Hepatocyte (in vitro differentiated cells): ENCODE measurements at regions not wholly inside any gene's neighbourhood (a gene's known extent, or its start where the extent isn't known, plus 50 kb on each side); places are given as distances from the start of the nearest gene placed in this dataset.

Experiments
- DNase-seq: peaks from one replicate; pipeline ENCODE4 v3.0.0-alpha.2; 2016; ENCODE audit warnings: low spot score
- H2AFZ ChIP-seq: fragments of 200-600 bp; sonication (generic); 2 replicates; pipeline ENCODE4 v1.6.0; 2016; ENCODE audit warnings: antibody characterized with exemption, mild to moderate bottlenecking
- H3K27ac ChIP-seq: fragments of 200-600 bp; sonication (generic); 2 replicates; pipeline ENCODE4 v1.5.1; 2016; ENCODE audit warnings: mild to moderate bottlenecking
- H3K27me3 ChIP-seq: fragments of 200-600 bp; sonication (generic); 2 replicates; pipeline ENCODE4 v1.6.1; 2016
- H3K36me3 ChIP-seq: fragments of 200-600 bp; sonication (generic); replicated peaks from 2 replicates; pipeline ENCODE4 v1.5.1; 2016; ENCODE audit warnings: low read depth; ENCODE audit not compliant: insufficient read depth
- H3K4me1 ChIP-seq: fragments of 200-600 bp; sonication (generic); 2 replicates; pipeline ENCODE4 v1.5.1; 2016; ENCODE audit warnings: mild to moderate bottlenecking, moderate library complexity; ENCODE audit not compliant: insufficient read depth
- H3K4me2 ChIP-seq: fragments of 200-600 bp; sonication (generic); 2 replicates; pipeline ENCODE4 v1.6.0; 2016
- H3K4me3 ChIP-seq: fragments of 200-600 bp; sonication (generic); 2 replicates; pipeline ENCODE4 v1.5.1; 2016; ENCODE audit warnings: mild to moderate bottlenecking
- H3K79me2 ChIP-seq: fragments of 200-600 bp; sonication (generic); 2 replicates; pipeline ENCODE4 v1.6.0; 2017; ENCODE audit warnings: mild to moderate bottlenecking
- H3K9me2 ChIP-seq: fragments of 200-600 bp; sonication (generic); replicated peaks from 2 replicates; pipeline ENCODE4 v1.6.0; 2017; ENCODE audit warnings: mild to moderate bottlenecking; ENCODE audit not compliant: insufficient read depth
- H3K9me3 ChIP-seq: fragments of 200-600 bp; sonication (generic); 2 replicates; pipeline ENCODE4 v1.5.1; 2016; ENCODE audit warnings: low read depth, mild to moderate bottlenecking
- H4K20me1 ChIP-seq: fragments of 200-600 bp; sonication (generic); 2 replicates; pipeline ENCODE4 v1.6.0; 2016; ENCODE audit warnings: mild to moderate bottlenecking; ENCODE audit not compliant: insufficient read depth, poor library complexity, severe bottlenecking
- CTCF ChIP-seq: fragments of 200-600 bp; sonication (generic); IDR thresholded peaks from 2 replicates; pipeline ENCODE4 v1.5.1; 2016; ENCODE audit warnings: antibody characterized with exemption, mild to moderate bottlenecking; ENCODE audit not compliant: poor library complexity
- EZH2 ChIP-seq: fragments of 200-600 bp; sonication (generic); IDR thresholded peaks from 2 replicates; pipeline ENCODE4 v1.6.1; 2016; ENCODE audit warnings: antibody characterized with exemption, mild to moderate bottlenecking, borderline replicate concordance
- EZH2phosphoT487 ChIP-seq: fragments of 200-600 bp; sonication (generic); IDR thresholded peaks from one replicate; pipeline ENCODE4 v1.6.1; 2018; ENCODE audit warnings: antibody characterized with exemption, mild to moderate bottlenecking, low read depth, moderate library complexity; ENCODE audit not compliant: unreplicated experiment, severe bottlenecking
- WGBS: methylation state at CpG from one replicate; pipeline ENCODE4 v1.1.6; 2016; ENCODE audit warnings: low lambda C conversion rate; ENCODE audit errors: missing lambda C conversion rate; 5-methylcytosine and 5-hydroxymethylcytosine counted together

- Histone ChIP-seq H3K4me1 (no peaks in the 10 kb centered on the region), H4K20me1 (no peaks in the 10 kb centered on the region), H3K9me3 (no peaks in the 10 kb centered on the region), H2AFZ (no peak overlapping the region), H3K27ac (no peak overlapping the region), H3K36me3 (no peaks in the 10 kb centered on the region), H3K79me2 (no peaks in the 10 kb centered on the region), H3K4me2 (no peak overlapping the region), H3K4me3 (no peak overlapping the region), H3K27me3 (no peaks in the 10 kb centered on the region), H3K9me2 (no peaks in the 10 kb centered on the region)
- DNase-seq, result no peak
- WGBS, result 55% methylated on average over 2 of the region's 2 CpGs
- TF ChIP-seq EZH2phosphoT487 (no peak), CTCF (no peak), EZH2 (no peak)
Observed at GRCh38 chr3:180239939-180240338, 203.2 kb upstream of the PEX5L start.

DNA sequence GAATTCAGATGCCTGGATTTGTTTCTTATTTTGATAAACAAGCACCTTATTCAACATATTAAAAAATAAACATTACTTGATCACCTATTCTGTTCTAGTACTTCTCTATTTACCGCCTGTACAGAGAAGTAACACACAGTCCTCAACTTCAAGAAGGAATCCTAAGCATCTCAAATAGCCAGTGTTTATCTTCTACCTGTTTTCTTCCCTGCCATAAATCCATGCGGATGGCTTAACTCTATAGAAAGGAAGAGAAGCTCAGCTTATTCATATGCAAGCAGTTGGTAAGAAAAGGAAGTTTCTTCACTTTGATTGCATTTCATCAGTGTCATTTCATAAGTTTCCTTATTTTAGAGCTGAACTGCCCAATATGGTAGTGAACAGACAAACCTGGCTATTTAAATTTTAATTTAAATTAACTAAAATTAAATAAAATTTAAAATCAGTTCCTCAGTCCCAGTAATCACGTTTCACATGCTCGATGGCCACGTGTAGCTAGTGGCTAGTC is 210.0 kb upstream of the PEX5L start:
- Histone ChIP-seq H3K4me1 (no peaks in the 10 kb centered on the region), H3K36me3 (no peaks in the 10 kb centered on the region), H2AFZ (no peak overlapping the region), H3K9me3 (no peaks in the 10 kb centered on the region), H3K9me2 (no peaks in the 10 kb centered on the region), H3K79me2 (no peaks in the 10 kb centered on the region), H3K4me3 (no peak overlapping the region), H3K27ac (no peak overlapping the region), H4K20me1 (no peaks in the 10 kb centered on the region), H3K4me2 (no peak overlapping the region), H3K27me3 (no peaks in the 10 kb centered on the region)
- no peak for TF ChIP-seq EZH2phosphoT487
- no peak for TF ChIP-seq CTCF
- TF ChIP-seq EZH2, result no peak
- no peak for DNase-seq
- 42% methylated on average over 5 of the region's 5 CpGs for WGBS

GRCh38 chr3:180250172-180250571 is 213.4 kb upstream of the PEX5L start:
- peak; percentile 5 for DNase-seq
- Histone ChIP-seq H4K20me1 (no peaks in the 10 kb centered on the region), H3K4me2 (no peak overlapping the region), H2AFZ (no peak overlapping the region), H3K9me2 (no peaks in the 10 kb centered on the region), H3K4me3 (no peak overlapping the region), H3K36me3 (no peaks in the 10 kb centered on the region), H3K79me2 (no peaks in the 10 kb centered on the region), H3K27ac (no peak overlapping the region), H3K4me1 (no peaks in the 10 kb centered on the region), H3K27me3 (no peaks in the 10 kb centered on the region), H3K9me3 (no peaks in the 10 kb centered on the region)
- TF ChIP-seq EZH2, result no peak
- TF ChIP-seq CTCF, result no peak
- 69% methylated on average over 2 of the region's 2 CpGs for WGBS

GRCh38 chr3:180252683-180253082 is 215.9 kb upstream of the PEX5L start:
- no peaks in the 10 kb centered on the region for H3K9me2 ChIP-seq
- H3K4me3 ChIP-seq, result no peak overlapping the region
- no peaks in the 10 kb centered on the region for H4K20me1 ChIP-seq
- no peak for DNase-seq
- H3K79me2 ChIP-seq, result no peaks in the 10 kb centered on the region
- no peaks in the 10 kb centered on the region for H3K4me1 ChIP-seq
- H3K9me3 ChIP-seq, result no peaks in the 10 kb centered on the region
- no peak overlapping the region for H3K27ac ChIP-seq
- H2AFZ ChIP-seq, result no peak overlapping the region
- no peaks in the 10 kb centered on the region for H3K36me3 ChIP-seq
- H3K27me3 ChIP-seq, result no peaks in the 10 kb centered on the region
- no peak for TF ChIP-seq CTCF
- no peak for TF ChIP-seq EZH2phosphoT487
- no peak for TF ChIP-seq EZH2
- WGBS, result 88% methylated on average over 3 of the region's 3 CpGs
- H3K4me2 ChIP-seq, result no peak overlapping the region
